A673 (cell line): ENCODE measurements at regions not wholly inside any gene's neighbourhood (a gene's known extent, or its start where the extent isn't known, plus 50 kb on each side); places are given as distances from the start of the nearest gene placed in this dataset.

Source experiments
- BruUV-seq: library from RNA; stranded (reverse); fragments of 400-500 nt; replicated peaks from 2 replicates; lab custom pipeline; 2021; lab: Mats Ljungman, UMichigan
- CTCF ChIA-PET: fragments of 300-600 bp; sonication (Branson Sonifier 250); formaldehyde crosslinking; loops from one replicate; lab custom pipeline; 2022; ENCODE audit warnings: antibody characterized with exemption; lab: Charles Lee
- POLR2A ChIA-PET: fragments of 300-600 bp; sonication (Branson Sonifier 250); formaldehyde crosslinking; loops from one replicate; lab custom pipeline; 2022; ENCODE audit warnings: antibody characterized with exemption; ENCODE audit not compliant: low non-redundant PET; lab: Charles Lee
- DNase-seq: peaks from one replicate; pipeline ENCODE4 v3.0.0-alpha.2; 2015; ENCODE audit warnings: low spot score
- H3K27ac ChIP-seq: fragments of 200-600 bp; sonication (generic); 2 replicates; pipeline ENCODE4 v1.5.1; 2016; ENCODE audit warnings: mixed run types, low read depth, mild to moderate bottlenecking, mixed read lengths, antibody characterized with exemption, low read length; ENCODE audit not compliant: poor library complexity, severe bottlenecking
- H3K27me3 ChIP-seq: fragments of 200-600 bp; sonication (generic); replicated peaks from 2 replicates; pipeline ENCODE4 v1.6.1; 2017; ENCODE audit warnings: mixed run types, low read depth, mild to moderate bottlenecking, mixed read lengths, antibody characterized with exemption, low read length; ENCODE audit not compliant: insufficient read depth, poor library complexity
- H3K36me3 ChIP-seq: fragments of 200-600 bp; sonication (generic); 2 replicates; pipeline ENCODE4 v1.6.1; 2016; ENCODE audit warnings: mixed run types, mild to moderate bottlenecking, mixed read lengths, antibody characterized with exemption, low read length; ENCODE audit not compliant: insufficient read depth, poor library complexity, severe bottlenecking
- H3K4me1 ChIP-seq: fragments of 200-600 bp; sonication (generic); 2 replicates; pipeline ENCODE4 v1.6.1; 2017; ENCODE audit warnings: mixed run types, mild to moderate bottlenecking, mixed read lengths, antibody characterized with exemption, low read length; ENCODE audit not compliant: insufficient read depth, poor library complexity, severe bottlenecking
- H3K4me3 ChIP-seq: fragments of 200-600 bp; sonication (generic); 2 replicates; pipeline ENCODE4 v1.5.1; 2016; ENCODE audit warnings: low read depth, mixed run types, mild to moderate bottlenecking, mixed read lengths, low read length; ENCODE audit not compliant: poor library complexity, severe bottlenecking
- H3K9me3 ChIP-seq: fragments of 200-600 bp; sonication (generic); 2 replicates; pipeline ENCODE4 v1.6.1; 2016; ENCODE audit warnings: mixed run types, low read depth, mild to moderate bottlenecking, mixed read lengths, antibody characterized with exemption, low read length; ENCODE audit not compliant: poor library complexity, severe bottlenecking
- EZH2 ChIP-seq: fragments of 200-600 bp; sonication (generic); IDR thresholded peaks from 2 replicates; pipeline ENCODE4 v1.6.1; 2017; ENCODE audit warnings: borderline replicate concordance, low read depth, mild to moderate bottlenecking, mixed read lengths, antibody characterized with exemption, low read length; ENCODE audit not compliant: poor library complexity, severe bottlenecking
- intact Hi-C: fragments of 100-400 bp; cut with micrococcal nuclease; formaldehyde crosslinking; loops from one replicate; pipeline ENCODE4 v1.10.0; 2022; ENCODE audit not compliant: unreplicated experiment
- TF ChIP-seq, protein P1 (sequence below): fragments of 300-800, 200-600 bp; sonication (generic); conservative IDR thresholded peaks from 2 replicates; pipeline ENCODE4 v1.5.1; 2017; ENCODE audit warnings: low read depth, mild to moderate bottlenecking, antibody characterized with exemption, low read length, moderate library complexity, mixed read lengths

DNA sequence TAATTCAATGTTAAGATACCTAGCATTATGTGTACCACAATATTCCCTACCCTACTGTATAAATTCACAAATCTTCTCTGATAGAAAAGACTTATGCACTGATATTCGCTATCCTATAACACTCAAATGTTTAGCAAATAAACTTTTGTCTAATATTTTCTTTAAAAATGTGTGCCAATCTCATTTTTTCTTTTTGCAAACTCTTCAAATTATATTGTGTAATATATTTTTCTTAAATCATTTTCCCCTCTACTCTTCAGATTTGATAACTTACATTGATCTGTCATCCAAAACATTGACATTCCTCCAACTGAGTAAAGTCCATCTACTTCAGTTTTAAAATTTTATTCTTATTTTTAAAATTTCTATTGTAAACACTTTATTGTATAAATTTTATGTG, 240.2 kb upstream of the CNTNAP2 start:
- BruUV-seq, result no TSS peak
- H3K27me3 ChIP-seq, result no peaks in the 10 kb centered on the region
- TF ChIP-seq, protein P1, sequence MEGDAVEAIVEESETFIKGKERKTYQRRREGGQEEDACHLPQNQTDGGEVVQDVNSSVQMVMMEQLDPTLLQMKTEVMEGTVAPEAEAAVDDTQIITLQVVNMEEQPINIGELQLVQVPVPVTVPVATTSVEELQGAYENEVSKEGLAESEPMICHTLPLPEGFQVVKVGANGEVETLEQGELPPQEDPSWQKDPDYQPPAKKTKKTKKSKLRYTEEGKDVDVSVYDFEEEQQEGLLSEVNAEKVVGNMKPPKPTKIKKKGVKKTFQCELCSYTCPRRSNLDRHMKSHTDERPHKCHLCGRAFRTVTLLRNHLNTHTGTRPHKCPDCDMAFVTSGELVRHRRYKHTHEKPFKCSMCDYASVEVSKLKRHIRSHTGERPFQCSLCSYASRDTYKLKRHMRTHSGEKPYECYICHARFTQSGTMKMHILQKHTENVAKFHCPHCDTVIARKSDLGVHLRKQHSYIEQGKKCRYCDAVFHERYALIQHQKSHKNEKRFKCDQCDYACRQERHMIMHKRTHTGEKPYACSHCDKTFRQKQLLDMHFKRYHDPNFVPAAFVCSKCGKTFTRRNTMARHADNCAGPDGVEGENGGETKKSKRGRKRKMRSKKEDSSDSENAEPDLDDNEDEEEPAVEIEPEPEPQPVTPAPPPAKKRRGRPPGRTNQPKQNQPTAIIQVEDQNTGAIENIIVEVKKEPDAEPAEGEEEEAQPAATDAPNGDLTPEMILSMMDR, result no peak
- TF ChIP-seq EZH2, result no peak
- H3K4me1 ChIP-seq, result no peaks in the 10 kb centered on the region
- ChIA-PET CTCF (no interaction called here), POLR2A (no interaction called here)
- no peak for DNase-seq
- no peak overlapping the region for H3K27ac ChIP-seq
- no peaks in the 10 kb centered on the region for H3K9me3 ChIP-seq
- intact Hi-C loops, result no loop called here
- no peak overlapping the region for H3K4me3 ChIP-seq
- no peaks in the 10 kb centered on the region for H3K36me3 ChIP-seq

DNA sequence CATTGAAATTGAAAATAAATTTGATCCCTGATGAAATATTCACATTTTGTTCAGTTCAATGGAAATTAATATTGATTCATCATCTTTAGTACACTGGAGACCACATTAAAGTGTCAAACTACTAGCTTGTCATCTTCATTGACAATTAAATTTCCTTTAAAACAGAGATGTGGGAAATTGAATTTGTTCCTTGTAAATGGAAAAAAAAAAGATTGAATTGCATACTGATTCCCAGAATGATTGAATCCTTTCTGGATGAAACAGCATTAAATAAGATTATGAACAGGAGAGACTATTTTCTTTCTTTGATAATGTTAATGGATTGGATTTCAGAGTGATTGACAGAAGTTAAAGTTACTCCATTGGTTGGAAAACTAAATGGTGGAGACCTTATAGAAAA, 241.3 kb upstream of the CNTNAP2 start:
- Histone ChIP-seq H3K4me3 (no peak overlapping the region), H3K27me3 (no peaks in the 10 kb centered on the region), H3K36me3 (no peaks in the 10 kb centered on the region), H3K4me1 (no peaks in the 10 kb centered on the region), H3K9me3 (no peaks in the 10 kb centered on the region), H3K27ac (no peak overlapping the region)
- no TSS peak for BruUV-seq
- POLR2A ChIA-PET, result no interaction called here
- no peak for DNase-seq
- intact Hi-C loops, result no loop called here
- CTCF ChIA-PET, result no interaction called here
- TF ChIP-seq, protein P1, result no peak
- TF ChIP-seq EZH2, result no peak

DNA sequence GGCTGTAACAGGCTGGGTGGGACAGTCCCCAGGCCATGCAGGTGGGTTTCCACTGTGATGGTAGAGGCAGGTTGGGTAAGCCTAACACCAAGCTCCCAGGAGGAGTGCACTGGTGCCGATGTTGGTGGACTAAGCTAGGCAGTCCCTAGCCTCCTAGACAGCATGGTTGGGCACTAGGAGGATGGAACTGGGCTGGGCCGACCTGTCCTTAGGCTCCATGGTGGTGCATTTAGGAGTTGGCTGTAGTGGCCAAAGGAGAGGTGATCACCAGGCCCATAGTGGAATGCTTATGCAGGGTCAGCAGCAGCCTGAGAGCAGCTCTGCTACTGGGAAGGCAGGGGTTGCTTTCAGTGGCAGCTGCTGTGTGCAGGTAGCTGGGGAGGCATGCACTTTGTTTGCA, 247.7 kb upstream of the CNTNAP2 start:
- no TSS peak for BruUV-seq
- TF ChIP-seq, protein P1, result no peak
- no peak for TF ChIP-seq EZH2
- DNase-seq, result no peak
- intact Hi-C loops, result no loop called here
- H3K4me3 ChIP-seq, result no peak overlapping the region
- H3K4me1 ChIP-seq, result no peaks in the 10 kb centered on the region
- ChIA-PET POLR2A (no interaction called here), CTCF (no interaction called here)
- H3K27ac ChIP-seq, result no peak overlapping the region
- no peaks in the 10 kb centered on the region for H3K36me3 ChIP-seq
- peaks cover 5% of the 10 kb centered on the region for H3K9me3 ChIP-seq
- no peaks in the 10 kb centered on the region for H3K27me3 ChIP-seq
